Type B pancreatic cell (in vitro differentiated cells): ENCODE measurements at regions not wholly inside any gene's neighbourhood (a gene's known extent, or its start where the extent isn't known, plus 50 kb on each side); places are given as distances from the start of the nearest gene placed in this dataset.

ENCODE experiments used
- DNase-seq: peaks from one replicate; pipeline ENCODE4 v3.0.0; 2021; ENCODE audit warnings: mixed read lengths; ENCODE audit not compliant: unreplicated experiment; ENCODE audit errors: extremely low spot score
- H3K27ac Mint-ChIP-seq: 2 replicates; pipeline ENCODE4 v1.8.0; 2021; ENCODE audit warnings: mild to moderate bottlenecking, mixed read lengths
- H3K27me3 Mint-ChIP-seq: 2 replicates; pipeline ENCODE4 v1.8.0; 2021; ENCODE audit warnings: mixed read lengths
- H3K36me3 Mint-ChIP-seq: 2 replicates; pipeline ENCODE4 v1.8.0; 2021; ENCODE audit warnings: mixed read lengths
- H3K4me1 Mint-ChIP-seq: one replicate; pipeline ENCODE4 v1.8.0; 2021; ENCODE audit warnings: mixed read lengths; ENCODE audit not compliant: unreplicated experiment
- H3K4me3 Mint-ChIP-seq: 2 replicates; pipeline ENCODE4 v1.8.0; 2021; ENCODE audit warnings: mild to moderate bottlenecking, mixed read lengths
- H3K9me3 Mint-ChIP-seq: 2 replicates; pipeline ENCODE4 v1.8.0; 2021; ENCODE audit warnings: mixed read lengths
- CTCF ChIP-seq: fragments of 200-600 bp; sonication (generic); conservative IDR thresholded peaks from 2 replicates; pipeline ENCODE4 v1.5.0; 2021; ENCODE audit warnings: antibody characterized with exemption, mild to moderate bottlenecking

- Mint-ChIP-seq H3K27me3 (no peaks in the 10 kb centered on the region), H3K4me3 (no peak overlapping the region), H3K27ac (no peak overlapping the region), H3K9me3 (no peaks in the 10 kb centered on the region), H3K4me1 (no peaks in the 10 kb centered on the region), H3K36me3 (no peaks in the 10 kb centered on the region)
- no peak for DNase-seq
- no peak for TF ChIP-seq CTCF
These were observed 150.4 kb upstream of the CHRM2 start for GRCh38 chr7:136717910-136718557.

DNA sequence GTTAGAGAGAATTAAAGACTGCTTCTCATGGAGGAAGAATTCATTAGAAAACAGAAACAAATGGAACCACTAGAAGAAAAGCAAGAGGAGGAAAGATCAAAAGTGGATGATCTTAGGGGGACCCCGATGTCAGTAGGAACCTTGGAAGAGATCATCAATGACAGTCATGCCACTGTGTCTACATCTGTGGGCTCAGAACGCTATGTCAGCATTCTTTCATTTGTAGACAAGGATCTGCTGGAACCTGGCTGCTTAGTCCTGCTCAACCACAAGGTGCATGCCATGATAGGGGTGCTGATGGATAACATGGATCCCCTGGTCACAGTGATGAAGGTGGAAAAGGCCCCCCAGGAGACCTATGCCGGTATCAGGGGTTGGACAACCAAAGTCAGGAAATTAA is 154.4 kb upstream of the CHRM2 start:
- no peak overlapping the region for H3K4me3 Mint-ChIP-seq
- no peaks in the 10 kb centered on the region for H3K9me3 Mint-ChIP-seq
- H3K36me3 Mint-ChIP-seq: no peaks in the 10 kb centered on the region
- peaks cover 12% of the 10 kb centered on the region for H3K4me1 Mint-ChIP-seq
- H3K27ac Mint-ChIP-seq: no peak overlapping the region
- H3K27me3 Mint-ChIP-seq: no peaks in the 10 kb centered on the region
- no peak for TF ChIP-seq CTCF
- DNase-seq: no peak

DNA sequence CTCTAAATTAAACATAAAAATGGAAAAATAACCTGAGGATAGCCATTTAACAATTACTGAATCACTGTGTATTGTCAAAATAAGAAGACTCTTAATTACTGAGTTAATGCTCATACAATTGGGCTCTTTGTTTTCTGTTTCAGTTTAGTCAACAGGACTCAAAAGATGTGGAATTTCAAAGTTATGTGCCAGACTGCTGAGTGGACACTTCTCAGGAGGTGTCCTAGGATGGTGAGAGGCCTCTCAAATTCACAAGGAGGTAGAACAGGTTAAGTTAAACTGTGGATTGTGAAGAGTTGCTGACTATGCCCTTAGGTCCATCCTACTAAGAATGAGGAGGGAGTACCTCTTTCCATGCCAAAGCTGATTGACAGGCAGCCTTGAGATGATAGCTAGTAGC is 157.7 kb upstream of the CHRM2 start:
- Mint-ChIP-seq H3K27ac (no peak overlapping the region), H3K36me3 (no peaks in the 10 kb centered on the region), H3K4me3 (no peak overlapping the region), H3K4me1 (peaks cover 12% of the 10 kb centered on the region), H3K27me3 (peaks cover 3% of the 10 kb centered on the region), H3K9me3 (no peaks in the 10 kb centered on the region)
- DNase-seq: no peak
- TF ChIP-seq CTCF: no peak

GRCh38 chr7:136709876-136710275 is 158.6 kb upstream of the CHRM2 start:
- H3K27ac Mint-ChIP-seq: no peak overlapping the region
- no peaks in the 10 kb centered on the region for H3K9me3 Mint-ChIP-seq

DNA sequence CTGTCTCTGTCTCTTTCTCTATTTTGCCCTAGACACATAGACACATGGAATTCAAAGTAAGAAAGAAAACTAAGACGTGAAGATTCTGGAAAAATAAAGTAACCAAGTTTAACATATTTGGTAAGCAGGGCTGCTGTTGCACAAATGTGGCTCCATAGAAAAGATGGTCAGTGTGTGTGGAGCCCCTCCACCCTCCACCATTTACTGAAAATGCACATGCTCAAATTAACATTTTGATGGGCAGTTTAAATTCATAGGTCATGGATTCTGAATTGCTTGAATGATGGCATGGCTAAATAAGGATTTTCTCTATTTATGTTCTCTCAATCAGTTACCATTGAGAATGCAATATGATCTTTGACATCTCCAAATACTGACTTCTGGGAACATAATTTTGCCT is 165.5 kb upstream of the CHRM2 start:
- H3K4me3 Mint-ChIP-seq: no peak overlapping the region
- H3K4me1 Mint-ChIP-seq: peaks cover 5% of the 10 kb centered on the region
- H3K36me3 Mint-ChIP-seq: no peaks in the 10 kb centered on the region
- no peaks in the 10 kb centered on the region for H3K9me3 Mint-ChIP-seq
- TF ChIP-seq CTCF: no peak
- DNase-seq: no peak
- no peak overlapping the region for H3K27ac Mint-ChIP-seq
- H3K27me3 Mint-ChIP-seq: peaks cover 6% of the 10 kb centered on the region

More at GRCh38 chr7:136709876-136710275, 158.6 kb upstream of the CHRM2 start:
- no peak for TF ChIP-seq CTCF
- peaks cover 3% of the 10 kb centered on the region for H3K27me3 Mint-ChIP-seq
- H3K4me3 Mint-ChIP-seq: no peak overlapping the region
- peaks cover 12% of the 10 kb centered on the region for H3K4me1 Mint-ChIP-seq
- H3K36me3 Mint-ChIP-seq: no peaks in the 10 kb centered on the region
- no peak for DNase-seq

- TF ChIP-seq CTCF: no peak
- no peak overlapping the region for H3K27ac Mint-ChIP-seq
- H3K27me3 Mint-ChIP-seq: peaks cover 3% of the 10 kb centered on the region
- no peaks in the 10 kb centered on the region for H3K9me3 Mint-ChIP-seq
- H3K4me3 Mint-ChIP-seq: no peak overlapping the region
- no peaks in the 10 kb centered on the region for H3K36me3 Mint-ChIP-seq
- DNase-seq: no peak
- peaks cover 5% of the 10 kb centered on the region for H3K4me1 Mint-ChIP-seq
These were observed 169.5 kb upstream of the CHRM2 start for GRCh38 chr7:136698977-136699376.
